ENCODE measurements at regions not wholly inside any gene's neighbourhood (a gene's known extent, or its start where the extent isn't known, plus 50 kb on each side); places are given as distances from the start of the nearest gene placed in this dataset.

- Histone ChIP-seq H3K4me1 (ENCODE audit: control insufficient read depth in 4 of 4, insufficient read depth in 4 of 4, low read length in 3 of 4) (no peaks in the 10 kb centered on the region), H3K9ac (ENCODE audit: low read depth in 1 of 2, low read length in 2 of 2) (no peak overlapping the region), H3K36me3 (ENCODE audit: control insufficient read depth in 4 of 4, insufficient read depth in 3 of 4, low read depth in 1 of 4, low read length in 3 of 4) (no peaks in the 10 kb centered on the region), H3K4me3 (ENCODE audit: low read depth in 1 of 3, low read length in 3 of 3) (no peak overlapping the region), H3K27me3 (ENCODE audit: control insufficient read depth in 4 of 4, insufficient read depth in 4 of 4, low read length in 3 of 4) (no peaks in the 10 kb centered on the region), H3K27ac (ENCODE audit: low read depth in 1 of 2, low read length in 2 of 2) (no peak overlapping the region), H3K9me3 (ENCODE audit: control insufficient read depth in 4 of 4, low read length in 3 of 4) (no peaks in the 10 kb centered on the region)
- DNase-seq (ENCODE audit: low spot score), result no peak
- TF ChIP-seq RXRA (IDR thresholded peaks at IDR 0.05), result no peak
- WGBS, result 77% methylated on average over 5 of the region's 5 CpGs
These were observed 163.5 kb downstream of the SDHAF3 start for GRCh38 chr7:97280950-97281349.

DNA sequence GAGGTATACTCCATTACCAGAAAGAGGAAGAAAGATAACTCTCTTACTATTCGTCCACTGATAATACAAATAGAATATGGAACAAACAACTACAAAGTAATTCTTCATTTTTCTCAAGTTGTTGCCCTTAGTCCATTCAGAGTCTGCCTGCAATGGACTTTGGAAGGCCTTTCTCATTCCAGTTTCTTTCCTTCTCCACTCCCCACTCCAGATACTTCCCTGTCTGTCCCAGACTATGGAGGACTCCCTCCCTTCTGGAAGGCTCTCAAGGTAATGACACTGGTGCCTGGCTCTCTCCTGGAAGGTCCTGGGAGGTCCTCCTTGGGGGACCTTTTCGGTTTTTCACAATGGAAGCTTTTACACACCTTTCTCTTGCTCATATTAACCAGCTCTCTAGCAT, 167.8 kb downstream of the SDHAF3 start:
- no peak for TF ChIP-seq FOXA2 (IDR thresholded peaks at IDR 0.05)
- no peak for TF ChIP-seq MAX (IDR thresholded peaks at IDR 0.05)
- TF ChIP-seq CTCF (IDR thresholded peaks at IDR 0.05; ENCODE audit: low read depth, low read length, missing input control), result no peak
- TF ChIP-seq FOXA1 (IDR thresholded peaks at IDR 0.05), result no peak
- TF ChIP-seq, protein P1, sequence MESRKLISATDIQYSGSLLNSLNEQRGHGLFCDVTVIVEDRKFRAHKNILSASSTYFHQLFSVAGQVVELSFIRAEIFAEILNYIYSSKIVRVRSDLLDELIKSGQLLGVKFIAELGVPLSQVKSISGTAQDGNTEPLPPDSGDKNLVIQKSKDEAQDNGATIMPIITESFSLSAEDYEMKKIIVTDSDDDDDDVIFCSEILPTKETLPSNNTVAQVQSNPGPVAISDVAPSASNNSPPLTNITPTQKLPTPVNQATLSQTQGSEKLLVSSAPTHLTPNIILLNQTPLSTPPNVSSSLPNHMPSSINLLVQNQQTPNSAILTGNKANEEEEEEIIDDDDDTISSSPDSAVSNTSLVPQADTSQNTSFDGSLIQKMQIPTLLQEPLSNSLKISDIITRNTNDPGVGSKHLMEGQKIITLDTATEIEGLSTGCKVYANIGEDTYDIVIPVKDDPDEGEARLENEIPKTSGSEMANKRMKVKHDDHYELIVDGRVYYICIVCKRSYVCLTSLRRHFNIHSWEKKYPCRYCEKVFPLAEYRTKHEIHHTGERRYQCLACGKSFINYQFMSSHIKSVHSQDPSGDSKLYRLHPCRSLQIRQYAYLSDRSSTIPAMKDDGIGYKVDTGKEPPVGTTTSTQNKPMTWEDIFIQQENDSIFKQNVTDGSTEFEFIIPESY (IDR thresholded peaks at IDR 0.05), result no peak
- no peak for TF ChIP-seq SP1 (IDR thresholded peaks at IDR 0.05)
- no peak for TF ChIP-seq RXRA (IDR thresholded peaks at IDR 0.05)
- TF ChIP-seq JUND (IDR thresholded peaks at IDR 0.05), result no peak
- TF ChIP-seq HNF4G (IDR thresholded peaks at IDR 0.05), result no peak
- H3K27me3 ChIP-seq (ENCODE audit: control insufficient read depth in 4 of 4, insufficient read depth in 4 of 4, low read length in 3 of 4), result no peaks in the 10 kb centered on the region
- DNase-seq (ENCODE audit: low spot score), result no peak
- 49% methylated on average over 2 of the region's 2 CpGs for whole genome bisulfite sequencing
- H3K4me1 ChIP-seq (ENCODE audit: control insufficient read depth in 4 of 4, insufficient read depth in 4 of 4, low read length in 3 of 4), result no peaks in the 10 kb centered on the region
- H3K4me3 ChIP-seq (ENCODE audit: low read depth in 1 of 3, low read length in 3 of 3), result no peak overlapping the region
- H3K9me3 ChIP-seq (ENCODE audit: control insufficient read depth in 4 of 4, low read length in 3 of 4), result no peaks in the 10 kb centered on the region
- H3K27ac ChIP-seq (ENCODE audit: low read depth in 1 of 2, low read length in 2 of 2), result no peak overlapping the region
- no peak overlapping the region for H3K9ac ChIP-seq (ENCODE audit: low read depth in 1 of 2, low read length in 2 of 2)
- H3K36me3 ChIP-seq (ENCODE audit: control insufficient read depth in 4 of 4, insufficient read depth in 3 of 4, low read depth in 1 of 4, low read length in 3 of 4), result no peaks in the 10 kb centered on the region

GRCh38 chr7:97293031-97293430, 175.5 kb downstream of the SDHAF3 start:
- Histone ChIP-seq H3K27ac (ENCODE audit: low read depth in 1 of 2, low read length in 2 of 2) (no peak overlapping the region), H3K27me3 (ENCODE audit: control insufficient read depth in 4 of 4, insufficient read depth in 4 of 4, low read length in 3 of 4) (no peaks in the 10 kb centered on the region), H3K9ac (ENCODE audit: low read depth in 1 of 2, low read length in 2 of 2) (no peak overlapping the region), H3K4me1 (ENCODE audit: control insufficient read depth in 4 of 4, insufficient read depth in 4 of 4, low read length in 3 of 4) (no peaks in the 10 kb centered on the region), H3K4me3 (ENCODE audit: low read depth in 1 of 3, low read length in 3 of 3) (no peak overlapping the region), H3K36me3 (ENCODE audit: control insufficient read depth in 4 of 4, insufficient read depth in 3 of 4, low read depth in 1 of 4, low read length in 3 of 4) (no peaks in the 10 kb centered on the region), H3K9me3 (ENCODE audit: control insufficient read depth in 4 of 4, low read length in 3 of 4) (no peaks in the 10 kb centered on the region)
- WGBS, result 84% methylated on average over 3 of the region's 3 CpGs
- no peak for DNase-seq (ENCODE audit: low spot score)
- TF ChIP-seq, protein P2, sequence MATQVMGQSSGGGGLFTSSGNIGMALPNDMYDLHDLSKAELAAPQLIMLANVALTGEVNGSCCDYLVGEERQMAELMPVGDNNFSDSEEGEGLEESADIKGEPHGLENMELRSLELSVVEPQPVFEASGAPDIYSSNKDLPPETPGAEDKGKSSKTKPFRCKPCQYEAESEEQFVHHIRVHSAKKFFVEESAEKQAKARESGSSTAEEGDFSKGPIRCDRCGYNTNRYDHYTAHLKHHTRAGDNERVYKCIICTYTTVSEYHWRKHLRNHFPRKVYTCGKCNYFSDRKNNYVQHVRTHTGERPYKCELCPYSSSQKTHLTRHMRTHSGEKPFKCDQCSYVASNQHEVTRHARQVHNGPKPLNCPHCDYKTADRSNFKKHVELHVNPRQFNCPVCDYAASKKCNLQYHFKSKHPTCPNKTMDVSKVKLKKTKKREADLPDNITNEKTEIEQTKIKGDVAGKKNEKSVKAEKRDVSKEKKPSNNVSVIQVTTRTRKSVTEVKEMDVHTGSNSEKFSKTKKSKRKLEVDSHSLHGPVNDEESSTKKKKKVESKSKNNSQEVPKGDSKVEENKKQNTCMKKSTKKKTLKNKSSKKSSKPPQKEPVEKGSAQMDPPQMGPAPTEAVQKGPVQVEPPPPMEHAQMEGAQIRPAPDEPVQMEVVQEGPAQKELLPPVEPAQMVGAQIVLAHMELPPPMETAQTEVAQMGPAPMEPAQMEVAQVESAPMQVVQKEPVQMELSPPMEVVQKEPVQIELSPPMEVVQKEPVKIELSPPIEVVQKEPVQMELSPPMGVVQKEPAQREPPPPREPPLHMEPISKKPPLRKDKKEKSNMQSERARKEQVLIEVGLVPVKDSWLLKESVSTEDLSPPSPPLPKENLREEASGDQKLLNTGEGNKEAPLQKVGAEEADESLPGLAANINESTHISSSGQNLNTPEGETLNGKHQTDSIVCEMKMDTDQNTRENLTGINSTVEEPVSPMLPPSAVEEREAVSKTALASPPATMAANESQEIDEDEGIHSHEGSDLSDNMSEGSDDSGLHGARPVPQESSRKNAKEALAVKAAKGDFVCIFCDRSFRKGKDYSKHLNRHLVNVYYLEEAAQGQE (IDR thresholded peaks at IDR 0.05), result no peak
- TF ChIP-seq, protein P1 (IDR thresholded peaks at IDR 0.05), result no peak
- TF ChIP-seq FOXA1 (IDR thresholded peaks at IDR 0.05) (no peak), RAD21 (IDR thresholded peaks at IDR 0.05) (no peak), JUND (IDR thresholded peaks at IDR 0.05) (no peak), SP1 (IDR thresholded peaks at IDR 0.05) (no peak), FOXA2 (IDR thresholded peaks at IDR 0.05) (no peak), RXRA (IDR thresholded peaks at IDR 0.05) (no peak), HNF4A (conservative IDR thresholded peaks at IDR 0.05) (no peak), EGR1 (IDR thresholded peaks at IDR 0.05; ENCODE audit: low read depth in 2 of 2) (no peak), GABPA (IDR thresholded peaks at IDR 0.05 in 1 of 2, conservative IDR thresholded peaks at IDR 0.05 in 1 of 2) (no peak), NR2F2 (IDR thresholded peaks at IDR 0.05) (no peak), TAF1 (conservative IDR thresholded peaks at IDR 0.05) (no peak), HNF4G (IDR thresholded peaks at IDR 0.05) (no peak), MAX (IDR thresholded peaks at IDR 0.05) (no peak), YY1 (IDR thresholded peaks at IDR 0.05) (no peak)
- TF ChIP-seq, protein P3, sequence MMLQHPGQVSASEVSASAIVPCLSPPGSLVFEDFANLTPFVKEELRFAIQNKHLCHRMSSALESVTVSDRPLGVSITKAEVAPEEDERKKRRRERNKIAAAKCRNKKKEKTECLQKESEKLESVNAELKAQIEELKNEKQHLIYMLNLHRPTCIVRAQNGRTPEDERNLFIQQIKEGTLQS (IDR thresholded peaks at IDR 0.05), result no peak

Measured in liver (tissue), 8 donors.